ENCODE measurements at regions not wholly inside any gene's neighbourhood (a gene's known extent, or its start where the extent isn't known, plus 50 kb on each side); places are given as distances from the start of the nearest gene placed in this dataset.

DNA sequence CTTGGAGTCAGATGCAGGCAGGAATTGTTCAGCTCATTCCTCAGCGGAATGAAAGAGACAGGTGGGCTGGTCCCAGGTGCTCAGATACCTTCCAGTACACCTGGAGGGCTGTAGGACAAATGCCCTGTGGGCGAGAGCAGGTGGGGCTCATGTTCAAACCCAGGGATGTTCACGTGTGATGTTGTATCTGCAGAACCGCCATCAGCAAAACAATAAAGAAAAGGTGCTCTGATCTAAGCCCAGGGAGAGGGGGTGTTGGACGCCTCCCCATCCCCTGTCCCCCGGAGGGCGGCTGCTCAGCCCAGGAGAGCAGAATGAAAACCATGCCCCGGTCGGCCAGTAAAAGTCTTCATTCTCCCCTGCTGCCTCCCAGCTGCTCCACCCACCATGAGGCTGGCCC, 197.4 kb downstream of the HAUS1 start:
- TF ChIP-seq CTCF (IDR thresholded peaks at IDR 0.05; ENCODE audit: low read depth, low read length, poor library complexity, severe bottlenecking) (no peak), EZH2phosphoT487 (IDR thresholded peaks at IDR 0.05; ENCODE audit: borderline replicate concordance, low read length) (no peak)

Data from DOHH2 (cell line).